ENCODE measurements at regions not wholly inside any gene's neighbourhood (a gene's known extent, or its start where the extent isn't known, plus 50 kb on each side); places are given as distances from the start of the nearest gene placed in this dataset.
"Not testable (repeated sequence)": the region's sequence is repeated elsewhere in the genome, so short reads cannot be mapped to it uniquely, and the experiment has no call there.

DNA sequence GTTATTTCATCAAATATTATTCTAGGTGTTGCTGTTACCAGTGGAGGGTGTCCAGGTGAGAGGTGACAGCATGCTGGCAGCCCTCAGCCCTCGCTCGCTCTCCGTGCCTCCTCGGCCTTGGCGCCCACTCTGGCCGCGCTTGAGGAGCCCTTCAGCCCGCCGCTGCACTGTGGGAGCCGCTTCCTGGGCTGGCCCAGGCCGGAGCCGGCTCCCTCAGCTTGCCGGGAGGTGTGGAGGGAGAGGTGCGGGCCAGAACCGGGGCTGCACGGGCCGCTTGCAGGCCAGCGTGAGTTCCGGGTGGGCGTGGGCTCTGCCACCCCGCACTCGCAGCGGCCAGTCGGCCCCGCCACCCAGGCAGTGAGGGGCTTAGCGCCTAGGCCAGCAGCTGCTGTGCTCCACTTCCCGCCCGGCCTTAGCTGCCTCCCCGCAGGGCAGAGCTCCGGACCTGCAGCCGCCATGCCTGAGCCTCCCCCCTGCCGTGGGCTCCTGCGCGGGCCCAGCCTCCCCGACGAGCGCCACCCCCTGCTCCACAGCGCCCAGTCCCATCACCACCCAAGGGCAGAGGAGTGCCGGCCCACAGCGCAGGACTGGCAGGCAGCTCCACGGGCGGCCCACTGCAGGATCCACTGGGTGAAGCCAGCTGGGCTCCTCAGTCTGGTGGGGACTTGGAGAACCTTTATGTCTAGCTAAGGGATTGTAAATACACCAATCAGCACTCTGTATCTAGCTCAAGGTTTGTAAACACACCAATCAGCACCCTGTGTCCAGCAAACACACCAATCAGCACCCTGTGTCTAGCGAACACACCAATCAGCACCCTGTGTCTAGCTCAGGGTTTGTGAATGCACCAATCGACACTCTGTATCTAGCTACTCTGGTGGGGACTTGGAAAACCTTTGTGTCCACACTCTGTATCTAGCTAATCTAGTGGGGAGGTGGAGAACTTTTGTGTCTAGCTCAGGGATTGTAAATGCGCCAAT lies 413.3 kb downstream of the HACE1 start:
- DNase-seq (ENCODE audit: extremely low spot score); H3K27ac ChIP-seq (ENCODE audit: low read depth); H3K4me1 ChIP-seq (ENCODE audit: insufficient read depth); H3K4me3 ChIP-seq (ENCODE audit: low read depth, low read length); H3K36me3 ChIP-seq (ENCODE audit: insufficient read depth): not testable (repeated sequence)
- 95% methylated on average over 45 of the region's 45 CpGs for WGBS

DNA sequence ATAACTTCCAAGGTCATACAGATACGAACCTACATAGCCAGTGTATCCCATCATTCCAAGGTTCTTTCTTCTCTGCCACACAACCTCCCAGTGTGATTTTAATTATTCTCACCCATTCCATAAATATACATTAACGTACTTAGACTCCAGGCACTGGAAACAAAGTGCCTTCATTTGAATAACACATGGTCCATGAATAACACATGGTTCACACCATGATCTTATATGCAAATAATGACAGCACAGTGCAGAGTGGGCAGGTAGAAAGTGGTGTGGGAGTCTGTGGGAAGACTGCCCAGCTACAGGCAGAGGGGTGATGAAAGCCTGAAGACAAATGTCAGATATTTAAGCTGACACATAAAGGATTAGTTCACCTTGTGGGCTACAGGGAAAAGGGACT lies 425.2 kb downstream of the HACE1 start:
- H3K36me3 ChIP-seq (ENCODE audit: insufficient read depth): no peaks in the 10 kb centered on the region
- 64% methylated on average over 2 of the region's 2 CpGs for WGBS
- H3K4me3 ChIP-seq (ENCODE audit: low read depth, low read length): no peak overlapping the region
- H3K27ac ChIP-seq (ENCODE audit: low read depth): no peak overlapping the region
- no peaks in the 10 kb centered on the region for H3K4me1 ChIP-seq (ENCODE audit: insufficient read depth)
- DNase-seq (ENCODE audit: extremely low spot score): no peak

DNA sequence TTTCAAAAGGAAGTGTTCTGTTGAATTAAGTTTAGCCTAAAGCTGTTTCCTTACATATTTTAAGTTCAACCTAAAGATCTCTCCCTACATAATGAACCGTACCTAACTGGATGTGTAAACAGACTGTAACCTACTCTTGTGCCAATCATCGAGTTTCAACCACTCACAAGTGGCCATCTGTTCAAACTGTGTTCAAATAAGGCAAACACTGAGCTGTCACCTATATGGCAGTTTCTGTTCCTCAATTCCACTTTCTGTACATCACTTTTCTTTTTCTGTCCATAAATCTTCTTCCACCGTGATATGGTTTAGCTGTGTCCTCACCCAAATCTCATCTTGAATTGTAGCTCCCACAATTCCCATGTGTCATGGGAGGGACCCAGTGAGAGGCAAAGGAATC lies 428.6 kb downstream of the HACE1 start:
- H3K4me3 ChIP-seq (ENCODE audit: low read depth, low read length): no peak overlapping the region
- no peak for DNase-seq (ENCODE audit: extremely low spot score)
- H3K27ac ChIP-seq (ENCODE audit: low read depth): no peak overlapping the region
- WGBS: 86% methylated on average over 3 of the region's 3 CpGs
- H3K36me3 ChIP-seq (ENCODE audit: insufficient read depth): no peaks in the 10 kb centered on the region
- no peaks in the 10 kb centered on the region for H3K4me1 ChIP-seq (ENCODE audit: insufficient read depth)

DNA sequence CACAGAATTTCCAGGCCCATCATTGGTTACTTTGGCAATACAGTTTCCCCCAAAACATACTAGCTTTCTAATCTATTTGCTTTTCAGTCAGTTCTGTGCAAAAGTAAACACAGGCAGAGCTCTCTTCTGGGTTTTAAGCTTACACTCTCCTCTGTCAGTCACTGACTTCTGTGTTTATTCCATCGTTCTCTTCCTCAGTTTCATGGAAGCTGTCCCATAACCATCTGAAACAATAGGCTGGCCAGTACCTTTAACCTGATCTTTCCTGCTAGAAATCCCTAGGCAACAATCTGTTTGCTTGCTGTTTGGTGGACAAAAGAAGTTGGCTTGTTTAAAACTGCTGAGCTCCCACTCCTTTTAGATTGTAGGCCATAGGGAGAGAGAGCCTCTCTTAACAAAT lies 431.5 kb downstream of the HACE1 start:
- Histone ChIP-seq H3K27ac (ENCODE audit: low read depth) (no peak overlapping the region), H3K4me1 (ENCODE audit: insufficient read depth) (no peaks in the 10 kb centered on the region), H3K4me3 (ENCODE audit: low read depth, low read length) (no peak overlapping the region), H3K36me3 (ENCODE audit: insufficient read depth) (no peaks in the 10 kb centered on the region)
- no peak for DNase-seq (ENCODE audit: extremely low spot score)
- WGBS: 36% methylated on average over 1 of the region's 1 CpG

DNA sequence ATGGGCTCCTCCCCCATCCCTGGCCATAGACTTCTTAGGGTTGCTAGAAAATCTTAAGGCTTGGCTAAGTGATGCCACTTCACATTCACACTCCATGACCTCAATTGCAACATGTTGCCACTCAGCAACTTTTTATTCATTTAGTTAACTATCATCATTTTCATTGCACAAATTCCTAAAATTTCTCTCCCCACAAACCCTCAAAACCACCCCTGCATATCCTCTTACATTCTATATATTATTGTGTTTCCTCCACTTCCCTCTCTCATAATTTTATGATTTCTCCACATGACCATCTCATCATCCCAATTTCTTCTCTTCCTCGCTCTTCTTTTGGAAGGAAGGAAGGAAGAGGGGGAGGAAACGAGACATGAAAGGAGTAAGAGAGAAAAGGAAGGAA lies 436.0 kb downstream of the HACE1 start:
- Histone ChIP-seq H3K36me3 (ENCODE audit: insufficient read depth) (no peaks in the 10 kb centered on the region), H3K27ac (ENCODE audit: low read depth) (no peak overlapping the region), H3K4me3 (ENCODE audit: low read depth, low read length) (no peak overlapping the region), H3K4me1 (ENCODE audit: insufficient read depth) (no peaks in the 10 kb centered on the region)
- DNase-seq (ENCODE audit: extremely low spot score): no peak
- 90% methylated on average over 2 of the region's 2 CpGs for WGBS

DNA sequence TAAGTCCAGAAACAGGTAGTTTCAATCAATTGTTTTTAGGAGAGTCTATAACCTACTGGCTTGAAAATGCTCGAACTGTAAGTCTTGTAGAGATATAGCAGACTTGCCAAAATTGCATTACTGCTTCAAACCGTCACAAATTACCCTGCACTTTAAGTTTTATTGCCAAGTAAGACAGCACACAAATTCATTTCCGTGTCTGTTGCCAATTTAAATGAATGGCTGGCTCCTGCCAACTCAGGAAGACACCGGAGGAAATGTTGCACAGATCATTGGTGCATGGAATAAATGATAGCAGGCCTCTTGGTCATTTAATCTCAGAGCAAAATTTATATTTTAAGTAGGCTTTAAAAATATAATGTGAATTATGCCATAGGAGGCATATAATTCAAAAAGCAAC lies 438.1 kb downstream of the HACE1 start:
- Histone ChIP-seq H3K4me1 (ENCODE audit: insufficient read depth) (no peaks in the 10 kb centered on the region), H3K27ac (ENCODE audit: low read depth) (no peak overlapping the region), H3K36me3 (ENCODE audit: insufficient read depth) (no peaks in the 10 kb centered on the region), H3K4me3 (ENCODE audit: low read depth, low read length) (no peak overlapping the region)
- peak; percentile 28 for DNase-seq (ENCODE audit: extremely low spot score)
- 34% methylated on average over 4 of the region's 4 CpGs for WGBS

DNA sequence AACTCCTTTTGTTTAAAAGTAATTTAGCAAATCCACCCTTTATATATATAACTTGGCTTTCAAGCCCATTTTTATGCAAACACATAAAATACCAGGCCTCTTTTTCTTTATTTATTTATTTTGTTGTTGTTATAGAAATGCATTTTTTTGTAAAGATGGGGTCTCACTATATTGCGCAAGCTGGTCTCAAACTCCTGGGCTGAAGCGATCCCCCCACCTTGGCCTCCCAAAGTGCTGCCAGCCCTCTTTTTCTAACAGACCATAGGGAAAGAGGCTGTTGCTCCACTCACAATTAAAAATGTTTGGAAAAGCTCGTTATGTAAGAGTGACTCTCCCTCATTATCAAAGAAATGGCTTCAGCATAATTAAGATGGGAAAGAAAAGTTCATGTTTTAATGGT lies 440.9 kb downstream of the HACE1 start:
- no peak overlapping the region for H3K27ac ChIP-seq (ENCODE audit: low read depth)
- WGBS: 93% methylated on average over 3 of the region's 3 CpGs
- no peak overlapping the region for H3K4me3 ChIP-seq (ENCODE audit: low read depth, low read length)
- no peaks in the 10 kb centered on the region for H3K36me3 ChIP-seq (ENCODE audit: insufficient read depth)
- H3K4me1 ChIP-seq (ENCODE audit: insufficient read depth): no peaks in the 10 kb centered on the region
- DNase-seq (ENCODE audit: extremely low spot score): no peak

DNA sequence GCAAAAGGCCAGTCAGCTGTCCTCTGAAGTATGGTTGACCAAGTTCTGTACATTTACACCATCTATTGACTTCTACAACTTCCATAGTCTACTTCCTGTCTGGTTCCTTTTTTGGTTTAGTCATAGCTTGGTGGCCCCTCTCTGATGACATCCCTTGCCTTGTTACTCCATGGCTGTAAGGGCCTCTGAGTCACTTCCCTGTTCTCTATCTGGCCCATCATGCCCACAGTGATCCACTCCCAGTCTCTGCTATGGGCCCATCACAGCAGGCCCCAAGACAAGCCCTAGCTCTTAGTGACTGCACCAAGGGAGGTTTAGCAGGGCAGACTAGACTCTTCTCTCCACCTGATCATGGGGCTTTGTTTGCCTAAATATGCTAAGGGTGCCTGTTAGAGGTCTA lies 441.6 kb downstream of the HACE1 start:
- Histone ChIP-seq H3K36me3 (ENCODE audit: insufficient read depth) (no peaks in the 10 kb centered on the region), H3K4me1 (ENCODE audit: insufficient read depth) (no peaks in the 10 kb centered on the region), H3K4me3 (ENCODE audit: low read depth, low read length) (no peak overlapping the region), H3K27ac (ENCODE audit: low read depth) (no peak overlapping the region)
- DNase-seq (ENCODE audit: extremely low spot score): no peak

DNA sequence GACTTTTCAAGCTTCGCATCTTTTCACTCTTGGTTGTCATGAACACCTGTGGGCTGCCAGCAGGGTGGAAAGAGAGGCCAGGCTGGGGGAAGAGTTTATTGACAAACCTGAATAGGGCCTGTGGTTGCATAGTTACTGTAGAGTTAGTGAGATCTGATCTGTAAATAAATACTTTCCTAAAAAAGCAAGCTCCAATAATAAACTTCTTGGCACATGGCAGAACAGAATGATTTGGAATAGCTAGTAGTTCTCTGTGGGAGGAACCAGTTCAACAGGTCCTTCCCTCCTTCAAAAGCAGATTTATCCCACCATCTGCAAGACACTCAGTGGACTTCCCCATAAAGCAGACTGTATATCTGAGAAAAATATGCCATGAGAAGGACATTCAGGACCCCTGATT lies 445.0 kb downstream of the HACE1 start:
- 93% methylated on average over 1 of the region's 1 CpG for WGBS
- no peaks in the 10 kb centered on the region for H3K4me1 ChIP-seq (ENCODE audit: insufficient read depth)
- H3K27ac ChIP-seq (ENCODE audit: low read depth): no peak overlapping the region
- DNase-seq (ENCODE audit: extremely low spot score): no peak
- no peaks in the 10 kb centered on the region for H3K36me3 ChIP-seq (ENCODE audit: insufficient read depth)
- no peak overlapping the region for H3K4me3 ChIP-seq (ENCODE audit: low read depth, low read length)

DNA sequence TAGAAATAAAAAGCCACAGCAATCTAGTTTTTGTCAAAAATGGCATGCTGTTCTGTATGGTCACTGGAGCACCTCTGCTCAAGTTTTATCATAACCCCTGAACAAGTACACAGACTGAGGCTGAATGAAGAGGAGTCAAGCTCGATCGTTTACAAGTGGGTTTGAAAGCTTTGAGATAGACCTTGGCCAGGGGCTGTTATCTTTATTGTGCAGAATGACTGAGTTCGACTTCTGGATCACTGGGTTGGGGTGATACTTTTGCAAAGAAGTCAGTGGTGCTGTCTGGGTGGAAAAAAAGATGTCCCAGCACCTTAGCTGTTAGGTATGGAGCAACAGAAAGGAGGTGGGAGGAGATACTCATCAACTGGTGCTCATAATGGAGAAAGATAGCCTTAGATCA lies 446.0 kb downstream of the HACE1 start:
- no peak for DNase-seq (ENCODE audit: extremely low spot score)
- Histone ChIP-seq H3K27ac (ENCODE audit: low read depth) (no peak overlapping the region), H3K4me3 (ENCODE audit: low read depth, low read length) (no peak overlapping the region), H3K36me3 (ENCODE audit: insufficient read depth) (no peaks in the 10 kb centered on the region), H3K4me1 (ENCODE audit: insufficient read depth) (no peaks in the 10 kb centered on the region)
- WGBS: 57% methylated on average over 3 of the region's 3 CpGs

DNA sequence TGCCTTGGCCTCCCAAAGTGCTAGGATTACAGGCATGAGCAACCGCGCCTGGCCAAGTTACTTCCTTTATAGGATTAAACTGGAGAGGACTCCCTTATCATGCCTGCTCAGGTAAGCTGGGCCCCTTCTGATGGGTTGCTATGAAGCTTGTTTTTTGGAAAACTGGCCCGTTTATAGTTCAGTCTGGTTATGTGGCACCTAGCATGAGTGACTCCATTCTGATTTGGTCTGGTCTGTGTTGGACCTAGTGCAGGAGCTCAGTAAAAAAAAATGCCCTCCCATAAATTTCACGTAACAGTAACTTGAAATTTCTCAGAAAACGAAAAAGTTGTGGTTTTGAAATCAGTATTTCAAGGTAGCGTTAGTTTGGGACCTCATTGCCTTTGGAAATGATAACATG lies 448.4 kb downstream of the HACE1 start:
- WGBS: 78% methylated on average over 6 of the region's 6 CpGs
- H3K4me1 ChIP-seq (ENCODE audit: insufficient read depth): no peaks in the 10 kb centered on the region
- no peak overlapping the region for H3K27ac ChIP-seq (ENCODE audit: low read depth)
- H3K4me3 ChIP-seq (ENCODE audit: low read depth, low read length): no peak overlapping the region
- no peaks in the 10 kb centered on the region for H3K36me3 ChIP-seq (ENCODE audit: insufficient read depth)
- DNase-seq (ENCODE audit: extremely low spot score): no peak

DNA sequence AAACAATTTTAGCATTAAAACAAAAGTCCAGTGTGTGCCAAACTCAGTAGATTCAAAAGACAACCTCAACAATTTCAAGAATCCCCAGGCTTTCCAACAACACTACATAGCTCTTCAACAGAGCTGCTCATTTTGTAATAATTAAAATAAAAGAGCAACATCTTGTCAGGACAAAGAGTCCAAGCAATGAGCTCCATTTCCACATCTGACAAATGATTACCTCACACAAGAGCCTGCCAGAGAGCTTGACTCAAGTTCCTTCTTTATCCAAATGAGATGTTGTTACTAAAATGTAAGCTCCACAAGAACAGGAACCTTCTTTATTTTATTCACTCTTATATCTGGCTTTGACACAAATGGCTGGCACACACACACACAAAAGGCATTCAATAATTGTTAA lies 449.8 kb downstream of the HACE1 start:
- Histone ChIP-seq H3K27ac (ENCODE audit: low read depth) (no peak overlapping the region), H3K36me3 (ENCODE audit: insufficient read depth) (no peaks in the 10 kb centered on the region), H3K4me1 (ENCODE audit: insufficient read depth) (no peaks in the 10 kb centered on the region), H3K4me3 (ENCODE audit: low read depth, low read length) (no peak overlapping the region)
- no peak for DNase-seq (ENCODE audit: extremely low spot score)

DNA sequence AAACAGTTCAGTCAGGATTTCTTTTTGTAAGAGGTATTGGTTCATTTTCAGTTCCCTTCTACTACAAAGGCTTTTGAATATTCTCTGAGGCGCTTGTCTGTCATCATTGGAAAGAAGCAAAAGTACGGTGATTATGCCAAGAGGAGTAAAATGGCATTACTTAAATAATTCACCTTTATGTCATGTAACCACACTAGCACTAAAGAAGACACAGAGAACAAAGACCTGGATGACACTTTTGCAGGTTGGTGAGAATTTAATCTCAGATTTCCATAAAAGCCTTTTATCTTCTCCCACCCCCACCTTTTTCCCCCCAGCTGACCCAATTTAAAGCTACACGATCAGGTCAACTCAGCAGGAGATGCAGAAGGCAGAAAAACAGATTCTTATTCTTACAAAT lies 451.8 kb downstream of the HACE1 start:
- no peak for DNase-seq (ENCODE audit: extremely low spot score)

DNA sequence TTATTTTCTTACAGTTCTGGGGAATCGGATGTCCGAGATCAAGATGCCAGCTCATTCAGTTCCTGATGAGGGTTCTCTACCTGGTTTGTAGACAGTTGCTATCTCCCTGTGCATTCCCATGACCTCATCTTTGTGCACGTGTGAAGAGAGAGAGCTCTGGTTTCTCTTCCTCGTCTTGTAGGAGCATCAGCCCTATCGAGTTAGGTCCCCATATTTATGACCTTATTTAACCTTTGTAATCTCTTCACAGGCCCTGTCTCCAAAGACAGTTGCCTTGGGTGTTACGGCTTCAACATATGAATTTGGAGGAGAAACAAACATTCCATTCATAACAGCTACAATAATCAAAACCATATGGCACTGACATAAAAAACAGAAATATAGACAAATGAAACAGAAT lies 455.3 kb downstream of the HACE1 start:
- H3K4me1 ChIP-seq (ENCODE audit: insufficient read depth): no peaks in the 10 kb centered on the region
- no peak for DNase-seq (ENCODE audit: extremely low spot score)
- no peak overlapping the region for H3K4me3 ChIP-seq (ENCODE audit: low read depth, low read length)
- no peak overlapping the region for H3K27ac ChIP-seq (ENCODE audit: low read depth)
- WGBS: 54% methylated on average over 6 of the region's 6 CpGs
- H3K36me3 ChIP-seq (ENCODE audit: insufficient read depth): no peaks in the 10 kb centered on the region

More for the DNA sequence above, 451.8 kb downstream of the HACE1 start:
- Histone ChIP-seq H3K36me3 (ENCODE audit: insufficient read depth) (no peaks in the 10 kb centered on the region), H3K27ac (ENCODE audit: low read depth) (no peak overlapping the region), H3K4me1 (ENCODE audit: insufficient read depth) (no peaks in the 10 kb centered on the region), H3K4me3 (ENCODE audit: low read depth, low read length) (no peak overlapping the region)
- WGBS: 65% methylated on average over 3 of the region's 3 CpGs
